ENCODE measurements at regions not wholly inside any gene's neighbourhood (a gene's known extent, or its start where the extent isn't known, plus 50 kb on each side); places are given as distances from the start of the nearest gene placed in this dataset.

GRCh38 chr13:46953331-46953730 is 56.5 kb upstream of the HTR2A start:
- H3K4me2 ChIP-seq (ENCODE audit: low read depth, low read length): no peak overlapping the region
- ATAC-seq (no peak), FAIRE-seq (no peak), DNase-seq (ENCODE audit: low spot score) (no peak)
- in situ Hi-C loops (cut with HindIII; ENCODE audit: extremely low pct_ligation_motif_present, low pct_unique_long_range_greater_than_20kb) (no loop called here), intact Hi-C loops (cut with micrococcal nuclease; ENCODE audit: unreplicated experiment) (no loop called here)
- no TSS peak for BruUV-seq (replicated peaks)
- ChIA-PET POLR2A (no interaction called here), CTCF (ENCODE audit: low intra/inter-chr PET ratio, low total read pairs) (no interaction called here)
- no peak overlapping the region for H3K27ac ChIP-seq (ENCODE audit: extremely low read length, insufficient read depth, low read length)
- no peak overlapping the region for H2AFZ ChIP-seq (ENCODE audit: low read length)
- no peak overlapping the region for H3K9ac ChIP-seq (ENCODE audit: insufficient read depth, low read depth, low read length)
- TF ChIP-seq REXO4 (CRISPR knock-in tag; IDR thresholded peaks at IDR 0.05; ENCODE audit: borderline replicate concordance) (no peak), ZNF607 (CRISPR knock-in tag; IDR thresholded peaks at IDR 0.05; ENCODE audit: borderline replicate concordance) (no peak), HOXD1 (CRISPR knock-in tag; IDR thresholded peaks at IDR 0.05) (no peak), CENPT (CRISPR knock-in tag; IDR thresholded peaks at IDR 0.05; ENCODE audit: low read depth) (no peak), NFE2L1 (CRISPR knock-in tag; IDR thresholded peaks at IDR 0.05; ENCODE audit: borderline replicate concordance) (no peak), ZBTB25 (CRISPR knock-in tag; IDR thresholded peaks at IDR 0.05) (no peak), FOXJ3 (CRISPR knock-in tag; IDR thresholded peaks at IDR 0.05; ENCODE audit: borderline replicate concordance) (no peak)
- H3K79me2 ChIP-seq (ENCODE audit: insufficient read depth, low read length): no peaks in the 10 kb centered on the region
- H3K4me1 ChIP-seq (ENCODE audit: insufficient read depth, low read length): no peaks in the 10 kb centered on the region
- no peak overlapping the region for H3K4me3 ChIP-seq (replicated peaks in 1 of 3; ENCODE audit: insufficient read depth in 1 of 3, low read depth in 2 of 3, low read length in 3 of 3)
- H3K9me3 ChIP-seq (ENCODE audit: low read length): no peaks in the 10 kb centered on the region
- no peaks in the 10 kb centered on the region for H3K36me3 ChIP-seq (replicated peaks in 1 of 2; ENCODE audit: control insufficient read depth in 1 of 2, insufficient read depth in 2 of 2, low read length in 2 of 2)
- H3K27me3 ChIP-seq (ENCODE audit: control insufficient read depth in 1 of 2, insufficient read depth in 2 of 2, low read length in 2 of 2): no peaks in the 10 kb centered on the region
- H4K20me1 ChIP-seq (ENCODE audit: insufficient read depth, low read length): no peaks in the 10 kb centered on the region
- 10% methylated on average over 3 of the region's 3 CpGs for WGBS (ENCODE audit: low lambda C conversion rate)

- Histone ChIP-seq H3K4me2 (ENCODE audit: low read depth, low read length) (no peak overlapping the region), H3K79me2 (ENCODE audit: insufficient read depth, low read length) (no peaks in the 10 kb centered on the region), H3K9me3 (ENCODE audit: low read length) (no peaks in the 10 kb centered on the region), H4K20me1 (ENCODE audit: insufficient read depth, low read length) (no peaks in the 10 kb centered on the region), H3K4me1 (ENCODE audit: insufficient read depth, low read length) (no peaks in the 10 kb centered on the region), H3K27ac (ENCODE audit: extremely low read length, insufficient read depth, low read length) (no peak overlapping the region), H3K4me3 (replicated peaks in 1 of 3; ENCODE audit: insufficient read depth in 1 of 3, low read depth in 2 of 3, low read length in 3 of 3) (no peak overlapping the region), H3K36me3 (replicated peaks in 1 of 2; ENCODE audit: control insufficient read depth in 1 of 2, insufficient read depth in 2 of 2, low read length in 2 of 2) (no peaks in the 10 kb centered on the region), H3K9ac (ENCODE audit: insufficient read depth, low read depth, low read length) (no peak overlapping the region), H3K27me3 (ENCODE audit: control insufficient read depth in 1 of 2, insufficient read depth in 2 of 2, low read length in 2 of 2) (no peaks in the 10 kb centered on the region), H2AFZ (ENCODE audit: low read length) (no peak overlapping the region)
- intact Hi-C loops (cut with micrococcal nuclease; ENCODE audit: unreplicated experiment) (no loop called here), in situ Hi-C loops (cut with HindIII; ENCODE audit: extremely low pct_ligation_motif_present, low pct_unique_long_range_greater_than_20kb) (no loop called here)
- no TSS peak for BruUV-seq (replicated peaks)
- ChIA-PET POLR2A (no interaction called here), CTCF (ENCODE audit: low intra/inter-chr PET ratio, low total read pairs) (no interaction called here)
- DNase-seq (ENCODE audit: low spot score): no peak
- no peak for FAIRE-seq
- ATAC-seq: no peak
- 12% methylated on average over 6 of the region's 6 CpGs for WGBS (ENCODE audit: low lambda C conversion rate)
- TF ChIP-seq PBX3 (CRISPR knock-in tag; IDR thresholded peaks at IDR 0.05; ENCODE audit: borderline replicate concordance) (no peak), ZNF556 (CRISPR knock-in tag; IDR thresholded peaks at IDR 0.05; ENCODE audit: borderline replicate concordance) (no peak), ZNF441 (CRISPR knock-in tag; IDR thresholded peaks at IDR 0.05; ENCODE audit: borderline replicate concordance) (no peak), FOXP1 (IDR thresholded peaks at IDR 0.05) (no peak), FOXP1 (CRISPR knock-in tag; IDR thresholded peaks at IDR 0.05) (no peak), ZNF101 (CRISPR knock-in tag; IDR thresholded peaks at IDR 0.05; ENCODE audit: borderline replicate concordance, low read depth) (no peak), FOXK2 (IDR thresholded peaks at IDR 0.05) (no peak), TFE3 (CRISPR knock-in tag; IDR thresholded peaks at IDR 0.05) (no peak), CHD4 (IDR thresholded peaks at IDR 0.05; ENCODE audit: borderline replicate concordance, low read length) (no peak), ZNF614 (CRISPR knock-in tag; IDR thresholded peaks at IDR 0.05; ENCODE audit: borderline replicate concordance) (no peak), ZNF124 (CRISPR knock-in tag; IDR thresholded peaks at IDR 0.05) (no peak), ZNF44 (CRISPR knock-in tag; IDR thresholded peaks at IDR 0.05) (no peak)
Measured at GRCh38 chr13:46951516-46951915, 54.7 kb upstream of the HTR2A start.

Data from HepG2 (cell line).